NCI-H524 treated with DMSO at 0.1 percent for 48 hours (cell line): ENCODE measurements at regions not wholly inside any gene's neighbourhood (a gene's known extent, or its start where the extent isn't known, plus 50 kb on each side); places are given as distances from the start of the nearest gene placed in this dataset.
"Not testable (repeated sequence)": the region's sequence is repeated elsewhere in the genome, so short reads cannot be mapped to it uniquely, and the experiment has no call there.

Experiments used
- DNase-seq: peaks from one replicate; lab custom pipeline; 2025; lab: John Stamatoyannopoulos, UW

DNA sequence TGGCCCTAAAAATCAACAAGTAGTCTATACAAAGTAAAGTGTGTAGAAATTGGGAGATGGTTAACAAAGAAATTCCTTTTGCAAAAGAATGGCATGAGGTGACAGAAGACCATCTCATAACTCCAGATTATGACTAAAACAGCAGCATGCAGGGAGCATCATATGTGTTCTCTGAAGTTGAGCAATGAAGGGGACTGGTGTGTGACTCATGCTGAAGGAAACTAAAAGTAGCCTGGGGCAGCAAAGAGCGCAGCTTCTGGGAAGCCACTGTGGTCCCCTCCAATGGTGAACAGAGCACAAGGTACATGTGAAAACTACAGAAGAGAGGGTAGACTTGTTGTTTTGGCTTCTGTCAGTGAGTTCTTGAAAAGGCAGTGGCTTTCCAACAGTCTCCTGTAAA lies 133.4 kb downstream of the MACC1 start:
- DNase-seq, result no peak

DNA sequence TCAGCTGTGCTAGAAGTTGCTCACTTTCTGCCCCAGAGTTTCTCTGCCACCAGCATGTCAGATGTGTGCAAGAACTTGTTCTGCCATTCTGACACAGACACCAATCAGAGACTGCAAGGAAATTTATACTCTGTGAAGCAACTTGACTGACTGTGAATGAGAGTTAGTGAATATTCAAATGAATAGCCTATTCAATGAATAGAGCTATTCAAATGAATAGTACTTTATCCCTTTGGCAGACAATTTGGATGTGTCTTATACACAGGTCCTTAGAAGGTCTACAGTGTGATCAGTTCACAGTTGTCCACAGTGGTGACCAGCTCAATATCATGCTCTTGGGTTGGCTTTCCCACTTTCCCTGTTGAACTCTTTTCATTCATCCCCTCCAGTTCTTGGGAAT lies 138.1 kb downstream of the MACC1 start:
- DNase-seq, result no peak

DNA sequence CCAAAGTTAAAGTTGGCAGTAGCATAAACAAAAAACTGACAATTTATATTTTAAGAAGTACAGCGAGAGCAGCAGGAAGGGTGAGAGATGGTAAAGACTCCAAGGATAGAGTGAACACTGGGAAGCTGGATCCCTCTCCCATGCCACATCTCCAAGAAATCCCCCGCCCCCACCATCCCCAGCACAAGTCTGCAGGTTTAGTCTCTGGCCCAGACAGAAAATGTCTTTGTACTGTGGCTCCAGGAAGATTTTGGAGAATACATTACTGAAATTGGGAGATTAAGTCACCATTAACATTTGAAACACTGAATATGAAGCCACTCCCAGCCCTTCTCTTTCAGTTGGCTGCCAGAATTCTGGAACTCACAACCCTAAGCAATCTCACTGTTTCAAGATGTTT lies 140.3 kb downstream of the MACC1 start:
- no peak for DNase-seq

DNA sequence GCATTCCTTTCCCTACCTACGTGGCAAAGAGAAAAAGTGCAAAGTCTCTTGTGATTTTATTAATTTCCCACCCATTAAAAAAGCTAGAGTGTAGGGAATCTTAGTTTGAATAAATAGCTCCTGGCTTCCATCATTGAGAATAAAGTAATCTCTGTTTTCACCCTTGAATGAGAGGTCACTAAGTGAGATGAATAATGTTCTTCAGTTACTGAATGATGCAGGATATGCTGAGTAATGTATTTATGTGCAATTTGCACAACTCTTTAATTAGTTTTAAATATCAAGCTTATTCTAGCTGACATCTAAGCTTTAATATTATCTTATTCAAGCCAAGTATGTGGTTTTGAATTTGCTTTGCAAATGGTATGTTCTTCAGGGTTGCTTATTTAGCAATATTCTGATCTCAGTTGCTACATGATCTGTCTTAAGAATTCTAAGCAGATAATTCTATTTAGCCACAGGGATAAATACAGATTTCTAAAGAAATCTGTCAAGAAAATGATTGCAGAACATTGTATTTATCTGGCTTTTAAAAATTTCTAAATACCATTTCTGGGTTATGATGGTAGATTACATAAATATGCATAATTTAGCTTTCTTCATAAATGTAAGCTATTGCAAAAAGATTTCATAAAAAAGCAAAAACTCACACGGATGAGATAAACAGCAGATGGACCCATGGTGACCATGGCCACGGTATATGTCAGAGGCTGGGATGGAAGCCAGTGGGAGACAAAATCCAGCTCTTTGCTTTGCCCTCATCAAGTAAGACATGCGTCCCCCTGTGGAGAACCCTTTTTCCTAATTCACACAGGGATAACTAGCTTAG lies 141.0 kb downstream of the MACC1 start:
- DNase-seq, result no peak

DNA sequence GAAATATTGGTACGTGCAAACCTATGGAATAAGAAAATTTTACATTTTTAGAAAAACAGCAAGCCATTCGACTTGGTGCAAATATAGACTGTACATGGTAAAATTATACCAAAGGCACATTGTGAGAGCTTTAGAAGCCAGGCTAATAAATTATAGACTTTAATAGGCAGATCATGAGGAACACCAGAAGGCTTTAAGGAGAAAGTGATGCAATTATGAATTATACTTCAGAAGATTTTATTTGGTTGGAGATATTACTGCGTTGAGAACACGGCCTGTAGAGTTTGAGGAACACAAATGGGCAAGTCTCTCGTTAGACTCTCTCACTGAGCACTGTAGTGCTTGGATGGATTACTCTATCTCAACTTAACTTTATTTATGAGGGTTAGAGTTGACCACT lies 141.7 kb downstream of the MACC1 start:
- DNase-seq, result no peak

DNA sequence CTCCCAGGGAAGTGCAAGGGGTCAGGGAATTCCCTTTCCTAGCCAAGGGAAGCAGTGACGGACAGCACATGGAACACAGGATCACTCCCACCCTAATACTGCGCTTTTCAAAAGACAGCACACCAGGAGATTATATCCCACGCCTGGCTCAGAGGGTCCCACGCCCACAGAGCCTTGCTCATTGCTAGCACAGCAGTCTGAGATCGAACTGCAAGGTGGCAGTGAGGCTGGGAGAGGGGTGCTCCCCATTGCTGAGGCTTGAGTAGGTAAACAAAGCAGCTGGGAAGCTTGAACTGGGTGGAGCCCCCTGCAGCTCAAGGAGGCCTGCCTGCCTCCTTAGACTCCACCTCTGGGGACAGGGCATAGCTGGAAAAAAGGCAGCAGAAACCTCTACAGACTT lies 149.2 kb downstream of the MACC1 start:
- DNase-seq, result not testable (repeated sequence)

DNA sequence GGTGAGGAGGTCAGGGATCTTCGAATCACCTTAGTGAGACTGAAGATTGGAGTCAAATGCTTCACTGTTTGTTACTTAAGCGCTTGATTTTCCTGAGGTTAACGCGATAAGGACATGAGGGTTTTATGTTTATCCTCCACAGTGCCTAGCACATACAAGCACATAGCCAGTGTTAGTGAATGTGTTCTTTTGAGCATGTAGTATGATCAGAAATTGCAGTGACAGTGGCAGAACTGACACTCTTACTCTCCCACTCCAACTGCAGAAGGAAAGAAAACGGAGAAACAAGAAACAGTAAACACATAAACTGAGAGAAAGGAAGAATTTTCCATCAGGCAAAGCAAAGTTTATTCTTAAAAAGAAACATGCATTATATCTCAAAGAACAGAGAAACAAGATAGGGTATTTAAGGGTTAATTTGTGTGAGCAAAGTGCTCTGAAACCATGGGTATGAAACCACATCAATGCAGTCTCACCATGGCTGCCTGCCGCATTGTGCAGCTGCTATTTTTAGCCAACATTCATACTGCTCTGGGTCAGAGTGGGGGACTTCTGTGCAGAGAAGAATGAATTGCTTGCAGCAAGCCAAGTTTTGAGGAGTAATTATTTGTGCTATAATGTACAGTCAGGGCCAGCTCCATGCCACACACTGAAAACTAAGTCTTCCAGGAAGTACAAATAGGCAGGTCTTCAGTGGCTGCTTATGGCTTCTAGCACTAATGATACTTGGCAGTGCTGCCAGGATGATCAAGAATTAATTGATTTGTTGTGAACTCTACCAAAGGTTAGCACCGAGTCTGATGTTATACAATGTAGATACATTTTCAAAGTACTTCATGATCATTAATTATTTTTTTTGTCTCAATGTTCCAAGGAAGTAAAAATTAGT lies 152.0 kb downstream of the MACC1 start:
- DNase-seq, result no peak

DNA sequence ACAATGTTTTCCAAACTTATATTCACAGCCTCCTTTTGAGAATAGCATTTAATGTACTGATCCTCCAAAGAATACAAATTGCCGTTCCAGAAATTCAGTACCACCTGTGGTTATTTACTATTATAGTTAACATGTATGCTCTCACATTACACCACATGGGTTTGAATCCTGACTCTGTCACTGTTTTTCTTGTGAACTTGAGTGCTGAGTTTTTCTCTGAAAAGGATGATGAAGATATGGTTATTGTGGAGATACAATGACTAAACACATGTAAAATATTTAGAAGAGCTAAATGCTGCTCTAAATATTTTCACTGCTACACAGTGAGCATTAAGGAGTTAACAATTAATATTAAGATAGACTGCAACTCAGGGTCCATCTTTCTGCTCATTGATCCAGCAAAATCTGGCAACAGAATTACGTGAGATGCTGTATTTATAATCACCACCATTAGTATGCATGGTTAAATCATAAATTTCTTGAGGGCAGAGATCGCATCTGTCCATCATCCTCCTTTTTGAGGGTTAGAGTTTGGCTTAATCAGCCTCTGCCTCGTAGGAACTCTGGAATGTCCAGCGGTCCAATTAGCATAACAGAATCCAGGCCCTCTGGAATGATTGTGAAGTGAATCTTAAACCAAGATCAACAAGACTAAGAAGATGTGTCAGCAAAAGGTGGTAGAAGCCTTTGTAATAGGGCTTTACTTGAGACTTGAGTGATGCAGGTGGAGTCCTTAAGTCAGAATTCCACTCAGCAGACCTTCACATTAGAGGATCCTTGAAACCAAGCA lies 152.8 kb downstream of the MACC1 start:
- DNase-seq, result no peak

DNA sequence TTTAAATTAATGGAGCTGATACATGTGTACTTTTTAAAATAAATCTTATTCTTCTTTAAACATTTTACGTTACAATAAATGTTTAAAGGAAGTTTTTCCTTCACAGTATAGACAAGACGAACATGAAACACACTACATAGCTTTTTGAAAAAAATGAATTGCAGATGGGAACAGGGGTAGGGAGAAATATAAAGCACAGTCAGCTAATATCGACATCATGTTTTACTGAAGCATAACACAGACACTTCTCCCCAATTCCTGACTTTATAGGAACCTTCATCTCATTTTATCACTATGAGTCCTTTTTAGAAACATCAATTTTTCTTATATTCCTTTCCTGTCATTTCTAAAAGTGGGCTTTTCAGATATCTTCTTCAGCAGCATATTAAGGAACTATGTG lies 153.5 kb downstream of the MACC1 start:
- DNase-seq, result no peak

DNA sequence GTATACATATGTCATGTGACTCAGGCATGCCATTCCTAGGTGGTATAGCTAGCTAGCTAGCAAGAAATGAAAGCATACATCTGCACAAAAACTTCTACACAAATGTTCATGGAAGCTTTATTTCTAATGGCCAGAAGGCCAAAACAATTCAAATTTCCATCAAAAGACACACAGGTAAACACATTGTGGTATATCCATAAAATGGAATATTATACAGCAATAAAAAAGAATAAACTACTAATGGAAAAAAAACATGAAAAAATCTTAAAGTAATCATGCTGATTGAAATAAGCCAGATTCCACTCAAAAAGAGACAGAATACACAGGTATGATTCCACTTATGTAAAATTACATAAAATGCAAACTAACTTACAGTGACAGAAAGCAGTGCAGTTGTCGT lies 154.3 kb downstream of the MACC1 start:
- DNase-seq, result no peak

DNA sequence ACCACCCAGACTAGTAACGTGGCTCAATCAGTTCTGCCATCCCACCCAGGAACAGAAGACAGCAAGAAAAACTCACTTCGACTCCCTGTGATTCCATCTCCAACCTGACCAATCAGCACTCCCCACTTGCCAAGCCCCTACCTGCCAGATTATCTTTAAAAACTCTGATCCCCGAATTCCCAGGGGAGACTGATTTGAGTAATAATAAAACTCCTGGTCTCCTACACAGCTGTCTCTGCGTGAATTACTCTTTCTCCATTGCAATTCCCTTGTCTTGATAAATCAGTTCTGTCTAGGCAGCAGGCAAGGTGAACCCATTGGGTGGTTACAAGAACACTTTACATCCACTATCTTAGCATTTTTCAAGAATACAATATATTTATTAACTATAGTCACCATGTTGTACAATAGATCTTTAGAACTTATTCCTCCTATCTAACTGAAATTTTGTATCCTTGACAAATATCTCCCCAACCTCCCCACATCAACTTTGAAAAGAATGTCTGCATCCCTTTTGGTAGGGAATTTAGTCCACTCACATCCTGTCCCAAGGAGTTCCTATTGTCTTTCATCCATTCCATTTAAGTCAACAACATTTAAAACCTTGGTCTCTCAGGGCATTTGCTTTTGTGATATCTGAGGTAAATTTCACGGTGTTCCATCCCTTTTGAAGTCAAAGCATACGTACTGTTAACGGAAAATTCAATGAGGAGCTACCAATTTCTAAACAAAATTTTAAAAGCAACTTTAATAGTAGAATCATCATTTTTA lies 163.7 kb downstream of the MACC1 start:
- no peak for DNase-seq

DNA sequence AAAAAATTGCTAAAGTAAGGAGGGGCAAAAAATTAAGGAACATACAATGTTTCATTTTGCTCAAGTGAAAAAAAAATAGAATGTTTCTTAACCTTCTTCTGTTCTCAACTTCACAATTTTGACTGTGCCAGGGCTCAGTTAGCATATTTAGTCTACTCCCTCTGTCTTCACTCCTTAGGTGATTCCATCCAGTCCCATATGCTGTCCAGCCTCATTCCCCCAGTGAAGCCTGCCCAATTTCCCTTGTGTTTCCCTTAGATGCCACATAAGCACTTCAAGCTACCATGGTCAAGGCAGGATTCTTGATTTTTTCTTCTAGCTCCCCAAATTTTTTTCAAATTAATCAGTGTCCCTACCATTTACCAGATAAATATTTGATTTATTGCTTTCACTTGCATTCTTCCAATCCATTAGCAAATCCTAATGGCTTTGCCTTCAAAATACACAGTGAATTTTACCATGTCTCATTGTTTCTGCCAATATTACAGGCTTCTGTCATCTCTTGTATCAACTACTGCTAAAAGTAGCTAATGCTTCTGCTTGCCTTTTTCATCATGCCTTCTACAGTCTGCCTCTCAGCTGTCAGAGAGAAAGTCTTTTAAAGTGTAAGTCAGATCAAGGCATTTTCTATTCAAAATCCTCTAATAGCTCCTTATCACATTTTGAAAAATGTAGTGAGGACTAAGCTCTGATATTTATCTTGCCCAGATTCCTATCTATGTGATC lies 166.8 kb downstream of the MACC1 start:
- DNase-seq, result no peak

DNA sequence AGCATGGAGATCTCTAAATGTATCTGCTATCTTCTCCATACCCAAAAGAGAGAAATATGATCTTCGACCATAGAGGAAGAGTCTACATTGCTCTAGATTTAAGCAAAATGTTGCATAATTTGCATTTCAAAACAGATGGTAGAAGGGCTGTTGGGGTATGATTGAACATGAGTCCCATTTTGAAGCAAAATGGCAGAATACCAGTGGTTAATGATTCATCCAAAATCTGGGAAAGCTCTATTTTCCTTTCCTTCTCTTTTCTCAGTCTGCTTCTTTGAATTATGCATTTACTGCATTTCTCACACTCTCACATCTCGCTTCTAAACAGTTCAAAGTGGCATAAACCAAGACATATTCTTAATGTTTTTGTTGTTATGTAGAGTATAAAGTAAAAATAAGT lies 178.5 kb downstream of the MACC1 start:
- no peak for DNase-seq

DNA sequence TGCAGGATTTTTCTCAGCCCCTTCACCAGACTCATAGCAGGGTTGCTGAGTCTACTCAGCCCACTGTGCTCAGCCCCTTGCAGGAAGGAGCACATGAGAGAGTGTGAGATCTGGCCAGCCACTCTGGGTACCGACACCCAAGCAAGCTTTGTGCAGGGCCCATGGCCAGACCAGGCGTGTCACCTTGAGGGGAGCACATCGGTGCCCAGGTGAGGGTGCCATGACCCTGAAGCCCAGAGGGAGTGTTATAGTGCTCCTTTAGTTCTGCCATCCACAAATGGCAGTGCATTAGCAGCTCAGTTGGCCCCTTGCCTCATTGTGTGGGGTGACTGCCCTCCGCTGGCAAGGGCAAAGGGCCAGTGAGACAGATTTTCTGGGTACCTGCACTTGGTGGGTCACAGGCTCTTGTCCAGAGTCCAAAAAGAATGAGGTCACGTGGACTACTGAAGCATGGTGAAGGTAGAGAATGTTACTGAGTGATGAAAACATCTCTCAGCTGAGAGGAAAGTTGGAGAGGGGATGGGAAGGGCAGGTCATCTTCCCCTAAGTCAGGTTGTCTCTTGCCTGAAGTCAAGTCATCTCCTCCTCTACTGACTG lies 181.8 kb downstream of the MACC1 start:
- no peak for DNase-seq

DNA sequence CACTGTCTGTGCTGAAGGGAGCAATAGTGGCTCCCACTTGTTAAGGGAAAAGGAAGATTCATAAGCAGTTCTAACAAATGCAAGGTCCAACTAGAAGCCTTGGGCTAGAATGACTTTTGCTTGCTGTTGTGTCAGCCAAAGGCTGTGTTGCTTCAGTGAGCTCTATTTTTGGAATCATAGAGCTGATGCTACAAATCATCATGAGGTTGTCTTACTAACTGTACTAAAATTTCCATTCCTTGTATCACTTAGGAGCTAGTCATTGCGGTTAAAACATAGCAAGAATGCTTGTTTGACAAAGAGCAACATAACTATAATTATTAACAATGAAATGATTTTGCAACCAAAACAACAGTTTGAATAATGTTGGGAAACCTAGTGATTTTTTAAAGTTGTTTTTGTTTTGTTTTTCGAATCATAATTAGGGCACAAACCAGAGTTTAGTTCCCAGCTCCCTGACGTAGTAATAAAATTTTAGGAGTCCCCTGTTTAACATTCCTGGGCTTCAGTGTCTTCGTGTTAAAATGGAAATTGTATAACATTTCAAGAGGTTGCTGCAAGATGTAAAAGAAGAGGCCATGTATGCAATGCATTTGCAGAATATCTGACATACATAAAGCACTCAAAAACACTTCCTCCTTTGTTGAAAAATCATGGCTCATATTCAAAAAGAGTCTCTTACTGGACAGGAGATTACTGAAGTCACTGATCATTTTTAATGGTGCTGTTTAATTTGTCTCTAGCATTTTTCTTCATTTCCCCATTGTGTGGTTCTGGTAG lies 183.4 kb downstream of the MACC1 start:
- no peak for DNase-seq

DNA sequence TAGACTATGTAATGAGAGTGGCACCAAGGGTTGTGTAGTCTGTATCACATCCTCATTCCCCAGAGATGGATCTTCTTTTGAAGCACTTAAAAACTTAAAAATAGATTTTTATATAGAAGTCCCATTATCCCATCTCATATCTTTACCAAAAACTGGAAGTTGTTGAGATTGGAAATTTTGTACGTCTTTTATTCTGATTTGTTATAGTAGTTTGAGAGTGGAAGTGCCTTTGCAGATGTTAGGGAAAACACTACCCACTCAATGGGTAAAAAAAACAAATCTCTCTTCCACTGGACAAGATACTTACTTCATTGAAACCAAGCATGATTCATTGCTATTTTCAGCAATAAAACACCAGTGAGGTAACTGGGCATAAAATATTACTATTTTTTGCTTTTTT lies 184.4 kb downstream of the MACC1 start:
- DNase-seq, result no peak

DNA sequence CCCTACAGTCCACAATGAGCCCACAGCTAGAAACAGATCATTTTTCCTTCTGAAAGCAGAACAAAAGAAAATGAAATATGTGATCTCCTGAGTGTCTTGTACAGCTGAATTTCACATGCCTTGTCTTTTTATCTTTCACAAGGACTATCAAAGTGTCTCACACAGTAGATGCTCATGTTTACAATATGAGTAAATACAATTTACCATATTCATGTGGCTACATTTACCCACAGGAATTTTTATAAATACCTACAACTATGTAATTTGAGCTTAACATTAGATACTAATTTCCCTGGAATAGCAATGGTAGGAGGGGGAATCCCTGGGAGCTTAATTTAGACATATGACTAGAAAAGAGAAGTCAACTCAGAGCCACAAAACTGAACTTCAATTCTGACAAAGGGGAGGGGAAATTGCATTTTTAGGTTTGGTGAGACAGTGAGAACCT lies 186.2 kb downstream of the MACC1 start:
- DNase-seq, result no peak

DNA sequence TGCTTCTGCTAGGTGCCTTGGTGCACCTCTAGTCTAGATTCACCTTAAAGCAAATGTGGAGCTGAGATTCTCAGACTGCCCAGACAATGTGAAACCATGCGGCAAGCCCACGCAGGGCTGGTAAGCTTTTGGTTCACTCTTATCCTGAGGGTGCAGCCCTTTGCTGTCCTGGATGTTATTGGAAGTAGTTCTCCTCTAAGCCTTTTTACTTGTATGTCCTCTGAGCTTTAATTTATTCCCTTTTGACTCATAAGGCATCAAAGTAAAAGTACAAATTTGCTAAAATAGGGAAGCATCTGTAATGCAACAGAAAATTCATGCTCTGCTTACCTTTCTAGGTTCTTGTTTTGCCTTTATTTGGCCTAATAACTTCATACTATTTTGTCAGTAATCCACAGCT lies 186.8 kb downstream of the MACC1 start:
- no peak for DNase-seq

DNA sequence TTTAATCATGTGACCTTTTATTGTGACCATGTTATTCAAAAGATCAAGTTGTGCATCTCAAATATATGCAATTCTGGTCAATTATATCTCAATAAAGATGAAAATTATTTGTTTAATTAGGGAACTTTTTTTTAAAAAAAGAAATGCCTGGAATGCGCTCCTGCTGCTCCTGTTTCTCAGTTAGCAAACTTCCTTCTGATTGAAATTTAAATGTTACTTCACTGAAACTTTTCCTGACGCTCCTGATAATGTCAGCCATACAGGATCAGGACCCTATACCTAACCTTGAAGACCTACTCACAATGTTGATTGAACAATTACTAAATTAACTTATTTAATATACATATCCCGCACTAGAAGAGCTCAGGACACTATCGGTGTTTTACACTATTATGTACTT lies 190.4 kb downstream of the MACC1 start:
- DNase-seq, result no peak

DNA sequence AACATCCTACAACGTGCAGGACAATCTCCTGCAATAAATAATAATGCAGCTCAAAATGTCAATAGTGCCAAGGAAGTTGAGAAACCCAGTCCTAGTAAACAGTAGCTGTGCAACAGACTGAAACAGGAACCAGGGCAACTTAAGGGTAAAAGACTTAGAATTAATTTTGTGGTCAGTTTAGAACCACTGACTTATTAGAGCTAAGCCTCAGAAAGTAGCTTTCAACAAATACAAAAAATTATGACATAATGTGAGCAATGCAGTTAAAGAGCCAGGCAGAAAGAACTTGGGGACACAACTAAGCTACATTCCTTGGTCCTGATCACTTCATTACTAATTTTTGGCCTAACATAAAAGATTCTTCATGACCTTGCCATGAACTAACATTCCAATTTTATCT lies 195.4 kb downstream of the MACC1 start:
- DNase-seq, result no peak
